PFSK-1 (cell line): ENCODE measurements at regions not wholly inside any gene's neighbourhood (a gene's known extent, or its start where the extent isn't known, plus 50 kb on each side); places are given as distances from the start of the nearest gene placed in this dataset.

Source experiments
- POLR2AphosphoS5 ChIP-seq: IDR thresholded peaks from 2 replicates; pipeline ENCODE4 v1.6.1; 2012; ENCODE audit warnings: low read depth, mild to moderate bottlenecking, control low read depth, low read length, moderate library complexity
- REST ChIP-seq, 2 experiments: IDR thresholded peaks; 2 replicates each; pipeline versions ENCODE4 v1.6.1 to v1.8.0; 2011 to 2012; ENCODE audit warnings: low read depth in 2 of 2, low read length in 2 of 2, control low read depth in 1 of 2, inconsistent platforms in 1 of 2, mild to moderate bottlenecking in 1 of 2, moderate library complexity in 1 of 2; ENCODE audit not compliant: insufficient read depth in 1 of 2
- SIN3A ChIP-seq: IDR thresholded peaks from 2 replicates; pipeline ENCODE4 v1.6.1; 2012; ENCODE audit warnings: mild to moderate bottlenecking, low read length, moderate library complexity, borderline replicate concordance; ENCODE audit not compliant: insufficient read depth
- TAF1 ChIP-seq: IDR thresholded peaks from 2 replicates; pipeline ENCODE4 v1.6.1; 2012; ENCODE audit warnings: low read length, control low read depth, borderline replicate concordance; ENCODE audit not compliant: insufficient read depth

DNA sequence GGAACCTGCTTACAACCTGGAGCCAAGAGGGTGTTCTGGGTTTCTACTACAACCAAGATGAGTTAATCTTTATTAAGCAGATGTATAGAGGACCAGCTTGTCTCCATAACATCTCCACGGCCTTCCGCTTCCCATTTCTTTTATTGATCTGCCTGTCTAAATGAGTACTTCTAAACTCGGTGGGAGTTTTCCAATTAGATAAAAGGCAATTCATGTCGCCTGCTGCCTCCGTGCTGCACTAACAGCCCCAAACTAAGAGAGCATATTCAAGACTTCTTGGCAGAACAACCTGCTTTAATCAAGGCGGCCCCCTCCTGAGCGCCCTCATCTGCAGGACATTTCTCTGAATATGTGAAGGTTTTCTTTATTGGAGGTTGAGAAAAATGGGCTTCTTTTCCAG lies 270.1 kb downstream of the PDCD6IP start:
- TF ChIP-seq SIN3A = no peak
- TF ChIP-seq TAF1 = no peak
- TF ChIP-seq REST (IDR thresholded peaks at IDR 0.05; ENCODE audit: insufficient read depth in 1 of 2, low read depth in 2 of 2, low read length in 2 of 2) = no peak
- no peak for TF ChIP-seq POLR2AphosphoS5
